ENCODE measurements at regions not wholly inside any gene's neighbourhood (a gene's known extent, or its start where the extent isn't known, plus 50 kb on each side); places are given as distances from the start of the nearest gene placed in this dataset.

- no peak overlapping the region for H2BK20ac ChIP-seq (ENCODE audit: low read depth, low read length)
- no peak overlapping the region for H4K5ac ChIP-seq (ENCODE audit: low read depth, low read length)
- H3K4me1 ChIP-seq (ENCODE audit: control insufficient read depth, insufficient read depth, low read length) = no peaks in the 10 kb centered on the region
- H4K8ac ChIP-seq (ENCODE audit: low read depth in 2 of 2, low read length in 2 of 2) = no peak overlapping the region
- no peak overlapping the region for H3K56ac ChIP-seq (ENCODE audit: extremely low read depth, insufficient read depth, low read length)
- no TSS peak for BruUV-seq (replicated peaks)
- H3K4ac ChIP-seq (ENCODE audit: low read depth, low read length) = no peak overlapping the region
- DNase-seq = no peak
- H2AK5ac ChIP-seq (ENCODE audit: low read depth, low read length) = no peak overlapping the region
- no peak overlapping the region for H3K4me3 ChIP-seq (ENCODE audit: insufficient read depth, low read depth, low read length)
- no peaks in the 10 kb centered on the region for H3K27me3 ChIP-seq (ENCODE audit: control insufficient read depth, insufficient read depth, low read length)
- H3K79me1 ChIP-seq (ENCODE audit: low read depth in 1 of 2, low read length in 2 of 2) = no peaks in the 10 kb centered on the region
- H3K4me2 ChIP-seq (ENCODE audit: low read depth, low read length) = no peak overlapping the region
- no CpG with 5 or more reads among the region's 3 CpGs for whole genome bisulfite sequencing, 2 experiments (ENCODE audit: extremely low coverage in 2 of 2, insufficient read length in 1 of 2)
- ATAC-seq (ENCODE audit: low read depth) = no peak
- no peak overlapping the region for H3K14ac ChIP-seq (replicated peaks; ENCODE audit: low read depth, low read length)
- H3K9ac ChIP-seq (ENCODE audit: low read depth, low read length) = no peak overlapping the region
- dilution Hi-C loops (cut with HindIII; ENCODE audit: low sequenced_read_pairs, unreplicated experiment) (no loop called here), in situ Hi-C loops (cut with MboI; ENCODE audit: low sequenced_read_pairs) (no loop called here), intact Hi-C loops (cut with micrococcal nuclease) (no loop called here)
- TF ChIP-seq FOS (IDR thresholded peaks at IDR 0.05; ENCODE audit: low read depth, low read length) (no peak), USF2 (IDR thresholded peaks at IDR 0.05; ENCODE audit: low read depth, low read length) (no peak), ELK1 (IDR thresholded peaks at IDR 0.05; ENCODE audit: borderline replicate concordance, low read depth, low read length) (no peak), MAFK (IDR thresholded peaks at IDR 0.05; ENCODE audit: low read depth, low read length) (no peak), CTCF (conservative IDR thresholded peaks at IDR 0.05; ENCODE audit: low read depth, low read length) (no peak), MXI1 (IDR thresholded peaks at IDR 0.05; ENCODE audit: borderline replicate concordance, low read depth, low read length) (no peak), BHLHE40 (IDR thresholded peaks at IDR 0.05; ENCODE audit: low read depth, low read length) (no peak), RFX5 (IDR thresholded peaks at IDR 0.05; ENCODE audit: low read depth, low read length) (no peak), RCOR1 (IDR thresholded peaks at IDR 0.05; ENCODE audit: insufficient replicate concordance, low read length) (no peak), CEBPB (IDR thresholded peaks at IDR 0.05; ENCODE audit: low read depth, low read length) (no peak), MAZ (IDR thresholded peaks at IDR 0.05; ENCODE audit: borderline replicate concordance, low read depth, low read length) (no peak), POLR2A (IDR thresholded peaks at IDR 0.05; ENCODE audit: low read depth, low read length) (no peak), RAD21 (IDR thresholded peaks at IDR 0.05; ENCODE audit: low read length) (no peak), CHD1 (IDR thresholded peaks at IDR 0.05; ENCODE audit: low read depth, low read length) (no peak), SMC3 (IDR thresholded peaks at IDR 0.05; ENCODE audit: low read depth, low read length) (no peak), NFE2L2 (IDR thresholded peaks at IDR 0.05; ENCODE audit: low read depth, low read length) (no peak)
- H3K9me3 ChIP-seq (ENCODE audit: control insufficient read depth, insufficient read depth, low read length) = no peaks in the 10 kb centered on the region
- H2BK15ac ChIP-seq (ENCODE audit: low read depth, low read length) = no peak overlapping the region
- no peak overlapping the region for H2AK9ac ChIP-seq (replicated peaks; ENCODE audit: low read depth, low read length, poor library complexity)
- no peak overlapping the region for H3K27ac ChIP-seq (ENCODE audit: insufficient read depth, low read length)
- no peak overlapping the region for H2AFZ ChIP-seq (replicated peaks; ENCODE audit: low read length, poor library complexity)
- H4K20me1 ChIP-seq (ENCODE audit: insufficient read depth, low read length) = no peaks in the 10 kb centered on the region
- POLR2A ChIA-PET (ENCODE audit: unreplicated experiment) = no interaction called here
- H3K36me3 ChIP-seq (ENCODE audit: control insufficient read depth, insufficient read depth, low read length) = no peaks in the 10 kb centered on the region
- no peak overlapping the region for H3K18ac ChIP-seq (ENCODE audit: low read depth, low read length)
- CTCF ChIA-PET = no interaction called here
- no peak overlapping the region for H2BK120ac ChIP-seq (ENCODE audit: low read depth, low read length)
- H4K91ac ChIP-seq (ENCODE audit: insufficient read depth, low read depth, low read length) = no peak overlapping the region
- no peak overlapping the region for H3K23ac ChIP-seq (ENCODE audit: low read depth, low read length)
- H2BK5ac ChIP-seq (ENCODE audit: low read depth, low read length, poor library complexity, severe bottlenecking) = no peak overlapping the region
- H3K9me1 ChIP-seq (ENCODE audit: insufficient read depth, low read length) = no peaks in the 10 kb centered on the region
These were observed 289.4 kb upstream of the FMN2 start for GRCh38 chr1:239802275-239802674.

All from IMR-90 (cell line).